ENCODE measurements at regions not wholly inside any gene's neighbourhood (a gene's known extent, or its start where the extent isn't known, plus 50 kb on each side); places are given as distances from the start of the nearest gene placed in this dataset.
A peak's percentile ranks its signal among the peaks of the same experiment; 100 is the strongest.

GRCh38 chr10:108453166-108453565, 1288.7 kb upstream of the SORCS1 start:
- Histone ChIP-seq H4K20me1 (ENCODE audit: control insufficient read depth, extremely low read depth, insufficient read depth, low read length) (no peaks in the 10 kb centered on the region), H3K4me3 (replicated peaks in 1 of 4; ENCODE audit: control extremely low read depth in 1 of 4, insufficient read depth in 1 of 4, low read depth in 3 of 4, low read length in 4 of 4) (no peak overlapping the region), H3K79me2 (ENCODE audit: control insufficient read depth, insufficient read depth, low read length) (no peaks in the 10 kb centered on the region), H3K27ac (ENCODE audit: insufficient read depth, low read length) (no peak overlapping the region), H3K9me3 (ENCODE audit: control insufficient read depth, insufficient read depth, low read depth, low read length) (no peaks in the 10 kb centered on the region), H3K27me3 (ENCODE audit: control insufficient read depth, insufficient read depth, low read length) (no peaks in the 10 kb centered on the region), H3K36me3 (ENCODE audit: control insufficient read depth, insufficient read depth, low read length) (no peaks in the 10 kb centered on the region), H2AFZ (ENCODE audit: low read length) (no peak overlapping the region), H3K4me1 (ENCODE audit: control insufficient read depth, extremely low read depth, insufficient read depth, low read length) (no peaks in the 10 kb centered on the region), H3K9ac (ENCODE audit: insufficient read depth, low read length) (no peak overlapping the region), H3K4me2 (ENCODE audit: extremely low read depth, insufficient read depth, low read length) (no peak overlapping the region)
- no peak for DNase-seq (ENCODE audit: low read depth in 2 of 2)
- TF ChIP-seq EZH2 (IDR thresholded peaks at IDR 0.05; ENCODE audit: low read length, missing control alignments): no peak

GRCh38 chr10:108452533-108452932, 1288.0 kb upstream of the SORCS1 start:
- no peaks in the 10 kb centered on the region for H3K36me3 ChIP-seq (ENCODE audit: control insufficient read depth, insufficient read depth, low read length)
- H2AFZ ChIP-seq (ENCODE audit: low read length): no peak overlapping the region
- H3K79me2 ChIP-seq (ENCODE audit: control insufficient read depth, insufficient read depth, low read length): no peaks in the 10 kb centered on the region
- H3K9ac ChIP-seq (ENCODE audit: insufficient read depth, low read length): no peak overlapping the region
- no peak for TF ChIP-seq EZH2 (IDR thresholded peaks at IDR 0.05; ENCODE audit: low read length, missing control alignments)
- no peak for TF ChIP-seq CTCF (conservative IDR thresholded peaks at IDR 0.05 in 1 of 2, IDR thresholded peaks at IDR 0.05 in 1 of 2; ENCODE audit: low read depth in 1 of 2, low read length in 2 of 2)
- H4K20me1 ChIP-seq (ENCODE audit: control insufficient read depth, extremely low read depth, insufficient read depth, low read length): no peaks in the 10 kb centered on the region
- no peaks in the 10 kb centered on the region for H3K27me3 ChIP-seq (ENCODE audit: control insufficient read depth, insufficient read depth, low read length)
- H3K4me3 ChIP-seq (replicated peaks in 1 of 4; ENCODE audit: control extremely low read depth in 1 of 4, insufficient read depth in 1 of 4, low read depth in 3 of 4, low read length in 4 of 4): no peak overlapping the region
- DNase-seq (ENCODE audit: low read depth in 2 of 2): peak in 1 of 2 donors; percentile 2
- H3K4me1 ChIP-seq (ENCODE audit: control insufficient read depth, extremely low read depth, insufficient read depth, low read length): no peaks in the 10 kb centered on the region
- H3K9me3 ChIP-seq (ENCODE audit: control insufficient read depth, insufficient read depth, low read depth, low read length): no peaks in the 10 kb centered on the region
- H3K4me2 ChIP-seq (ENCODE audit: extremely low read depth, insufficient read depth, low read length): no peak overlapping the region
- H3K27ac ChIP-seq (ENCODE audit: insufficient read depth, low read length): no peak overlapping the region

- H3K9ac ChIP-seq (ENCODE audit: insufficient read depth, low read length): no peak overlapping the region
- no peak overlapping the region for H3K27ac ChIP-seq (ENCODE audit: insufficient read depth, low read length)
- no peak for DNase-seq (ENCODE audit: low read depth in 2 of 2)
- no peaks in the 10 kb centered on the region for H3K36me3 ChIP-seq (ENCODE audit: control insufficient read depth, insufficient read depth, low read length)
- H3K4me3 ChIP-seq (replicated peaks in 1 of 4; ENCODE audit: control extremely low read depth in 1 of 4, insufficient read depth in 1 of 4, low read depth in 3 of 4, low read length in 4 of 4): no peak overlapping the region
- H3K79me2 ChIP-seq (ENCODE audit: control insufficient read depth, insufficient read depth, low read length): no peaks in the 10 kb centered on the region
- H2AFZ ChIP-seq (ENCODE audit: low read length): no peak overlapping the region
- H3K4me2 ChIP-seq (ENCODE audit: extremely low read depth, insufficient read depth, low read length): no peak overlapping the region
- no peaks in the 10 kb centered on the region for H3K4me1 ChIP-seq (ENCODE audit: control insufficient read depth, extremely low read depth, insufficient read depth, low read length)
- no peak for TF ChIP-seq EZH2 (IDR thresholded peaks at IDR 0.05; ENCODE audit: low read length, missing control alignments)
- no peak for TF ChIP-seq CTCF (conservative IDR thresholded peaks at IDR 0.05 in 1 of 2, IDR thresholded peaks at IDR 0.05 in 1 of 2; ENCODE audit: low read depth in 1 of 2, low read length in 2 of 2)
- no peaks in the 10 kb centered on the region for H4K20me1 ChIP-seq (ENCODE audit: control insufficient read depth, extremely low read depth, insufficient read depth, low read length)
- no peaks in the 10 kb centered on the region for H3K27me3 ChIP-seq (ENCODE audit: control insufficient read depth, insufficient read depth, low read length)
- H3K9me3 ChIP-seq (ENCODE audit: control insufficient read depth, insufficient read depth, low read depth, low read length): no peaks in the 10 kb centered on the region
These were observed 1285.8 kb upstream of the SORCS1 start for GRCh38 chr10:108450280-108450679.

All from fibroblast of lung (primary cell).